ENCODE measurements at regions not wholly inside any gene's neighbourhood (a gene's known extent, or its start where the extent isn't known, plus 50 kb on each side); places are given as distances from the start of the nearest gene placed in this dataset.
"Not testable (repeated sequence)": the region's sequence is repeated elsewhere in the genome, so short reads cannot be mapped to it uniquely, and the experiment has no call there.

GRCh38 chrY:9257255-9257654, 80.0 kb upstream of the TSPY4 start:
- H3K27me3 ChIP-seq (replicated peaks), result no peaks in the 10 kb centered on the region
- H3K4me1 ChIP-seq (replicated peaks), result no peaks in the 10 kb centered on the region
- H3K9me3 ChIP-seq (replicated peaks), result no peaks in the 10 kb centered on the region
- no peaks in the 10 kb centered on the region for H3K36me3 ChIP-seq
- no peak overlapping the region for H3K27ac ChIP-seq
- H3K4me3 ChIP-seq, result no peak overlapping the region
- no peak for DNase-seq (ENCODE audit: low read depth in 1 of 2, low spot score in 2 of 2)

GRCh38 chrY:9257725-9258124, 79.5 kb upstream of the TSPY4 start:
- H3K4me3 ChIP-seq, result no peak overlapping the region
- no peaks in the 10 kb centered on the region for H3K27me3 ChIP-seq (replicated peaks)
- H3K27ac ChIP-seq, result no peak overlapping the region
- DNase-seq (ENCODE audit: low read depth in 1 of 2, low spot score in 2 of 2), result no peak
- H3K4me1 ChIP-seq (replicated peaks), result no peaks in the 10 kb centered on the region
- no peaks in the 10 kb centered on the region for H3K36me3 ChIP-seq
- no peaks in the 10 kb centered on the region for H3K9me3 ChIP-seq (replicated peaks)

DNA sequence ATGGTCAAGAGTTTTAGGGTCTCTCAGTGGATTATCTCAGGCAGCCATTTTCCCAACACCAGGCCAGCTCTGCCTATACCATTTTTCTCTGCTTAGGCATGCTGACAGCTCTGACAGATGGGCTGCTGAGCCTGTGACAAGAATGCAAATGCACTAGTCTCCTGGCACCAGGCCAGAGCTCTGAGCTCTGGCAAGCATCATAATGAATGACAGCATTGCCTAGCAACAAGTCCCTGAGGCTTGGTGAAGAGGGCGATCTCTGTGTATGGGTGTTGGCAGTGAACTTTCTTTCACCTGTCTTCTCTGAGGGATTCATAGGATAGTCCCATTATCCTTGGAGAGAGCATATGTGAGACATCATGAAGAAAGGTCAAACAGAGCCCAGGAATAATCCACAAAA, 77.9 kb upstream of the TSPY4 start:
- DNase-seq (ENCODE audit: low read depth in 1 of 2, low spot score in 2 of 2), result peak; percentile 14 to 40
- no peak overlapping the region for H3K4me3 ChIP-seq

DNA sequence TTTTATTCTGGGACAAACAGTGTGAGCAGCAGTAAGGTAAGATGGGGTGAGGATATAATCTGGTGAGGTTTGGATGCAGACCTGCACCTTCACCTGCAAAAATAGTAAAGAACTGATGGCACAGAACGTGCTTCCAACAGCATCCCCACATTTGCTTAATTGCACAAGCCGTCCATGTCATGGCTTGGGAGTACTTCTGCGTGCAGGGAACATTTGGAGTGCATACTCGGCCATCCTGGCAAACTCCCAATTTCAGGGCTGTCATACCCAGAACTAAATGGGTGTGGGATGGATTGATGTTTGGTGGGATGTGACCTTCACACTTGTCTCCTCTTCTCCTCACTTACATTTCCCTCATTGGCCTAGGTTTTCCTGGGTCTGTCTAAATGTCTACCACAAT, 76.8 kb upstream of the TSPY4 start:
- no peak overlapping the region for H3K27ac ChIP-seq
- no peaks in the 10 kb centered on the region for H3K27me3 ChIP-seq (replicated peaks)
- H3K4me3 ChIP-seq, result no peak overlapping the region
- no peaks in the 10 kb centered on the region for H3K4me1 ChIP-seq (replicated peaks)
- H3K9me3 ChIP-seq (replicated peaks), result no peaks in the 10 kb centered on the region
- no peak for DNase-seq (ENCODE audit: low read depth in 1 of 2, low spot score in 2 of 2)
- H3K36me3 ChIP-seq, result no peaks in the 10 kb centered on the region

More for the DNA sequence above, 77.9 kb upstream of the TSPY4 start:
- Histone ChIP-seq H3K4me1 (replicated peaks) (no peaks in the 10 kb centered on the region), H3K9me3 (replicated peaks) (no peaks in the 10 kb centered on the region), H3K27me3 (replicated peaks) (no peaks in the 10 kb centered on the region), H3K36me3 (no peaks in the 10 kb centered on the region), H3K27ac (no peak overlapping the region)

GRCh38 chrY:9265551-9265950, 71.7 kb upstream of the TSPY4 start:
- no peaks in the 10 kb centered on the region for H3K9me3 ChIP-seq (replicated peaks)
- H3K36me3 ChIP-seq, result no peaks in the 10 kb centered on the region
- no peak overlapping the region for H3K27ac ChIP-seq
- H3K4me3 ChIP-seq, result no peak overlapping the region
- no peak for DNase-seq (ENCODE audit: low read depth in 1 of 2, low spot score in 2 of 2)
- no peaks in the 10 kb centered on the region for H3K4me1 ChIP-seq (replicated peaks)
- no peaks in the 10 kb centered on the region for H3K27me3 ChIP-seq (replicated peaks)

DNA sequence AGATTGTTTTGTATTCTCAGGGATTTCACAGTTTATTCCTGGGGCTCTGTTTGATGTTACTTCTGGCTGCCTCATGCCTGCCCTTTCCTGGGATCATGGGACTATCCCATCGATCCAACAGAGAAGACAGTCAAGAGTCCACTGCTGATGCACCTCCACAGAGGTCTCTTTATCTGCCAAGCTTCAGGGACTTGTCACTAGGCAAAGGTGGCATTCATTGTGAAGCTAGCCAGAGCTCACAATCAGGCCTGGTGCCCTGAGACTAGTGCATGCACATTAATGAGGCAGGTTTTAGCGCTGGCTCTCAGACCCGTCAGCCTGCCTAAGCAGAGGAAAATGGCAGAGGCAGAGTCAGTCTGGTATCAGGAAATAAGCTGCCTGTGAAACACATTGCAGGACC, 66.9 kb upstream of the TSPY4 start:
- H3K4me1 ChIP-seq (replicated peaks); DNase-seq (ENCODE audit: low read depth in 1 of 2, low spot score in 2 of 2); H3K36me3 ChIP-seq; H3K27me3 ChIP-seq (replicated peaks); H3K9me3 ChIP-seq (replicated peaks); H3K27ac ChIP-seq; H3K4me3 ChIP-seq: not testable (repeated sequence)

- not testable (repeated sequence) for DNase-seq (ENCODE audit: low read depth in 1 of 2, low spot score in 2 of 2); H3K27me3 ChIP-seq (replicated peaks); H3K4me3 ChIP-seq; H3K36me3 ChIP-seq; H3K4me1 ChIP-seq (replicated peaks); H3K9me3 ChIP-seq (replicated peaks); H3K27ac ChIP-seq
These were observed 64.4 kb upstream of the TSPY4 start for GRCh38 chrY:9272847-9273246.

DNA sequence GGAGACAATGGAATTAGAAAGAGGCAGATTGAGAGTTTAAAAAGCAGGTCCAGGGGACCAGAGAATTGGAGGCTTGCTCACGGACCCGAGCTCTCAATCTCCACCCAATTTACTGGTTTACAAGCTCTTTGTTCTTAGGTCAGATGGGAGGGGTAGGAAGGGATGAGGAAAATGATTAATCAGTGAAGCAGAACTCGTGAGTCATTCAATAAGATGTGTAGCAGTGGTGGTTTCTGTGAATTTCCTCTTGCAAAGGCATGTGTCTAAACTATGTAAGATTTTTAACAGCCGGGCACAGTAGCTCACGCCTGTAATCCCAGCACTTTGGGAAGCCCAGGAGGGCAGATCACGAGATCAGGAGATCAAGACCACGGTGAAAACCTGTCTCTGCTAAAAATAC, 58.4 kb upstream of the TSPY4 start:
- H3K4me3 ChIP-seq; H3K27me3 ChIP-seq (replicated peaks); H3K9me3 ChIP-seq (replicated peaks); H3K36me3 ChIP-seq: not testable (repeated sequence)
- DNase-seq (ENCODE audit: low read depth in 1 of 2, low spot score in 2 of 2), result peak; percentile 41 to 57
- Histone ChIP-seq H3K4me1 (replicated peaks) (peaks cover 13% of the 10 kb centered on the region), H3K27ac (peak overlapping the region; percentile 79)
